Naive thymus-derived CD4-positive, alpha-beta T cell (primary cell): ENCODE measurements at regions not wholly inside any gene's neighbourhood (a gene's known extent, or its start where the extent isn't known, plus 50 kb on each side); places are given as distances from the start of the nearest gene placed in this dataset.

Experiments
- ATAC-seq: fragments of 150-1000 bp; cut with Tn5 transposase; 2 replicates; pipeline ENCODE4 v1.10.0; 2021; ENCODE audit warnings: mild to moderate bottlenecking, moderate library complexity
- CTCF ChIA-PET: fragments of 350-600 bp; sonication (Branson Sonifier 250); formaldehyde crosslinking; loops from one replicate; lab custom pipeline; 2021; ENCODE audit warnings: antibody characterized with exemption; lab: Charles Lee
- POLR2A ChIA-PET: fragments of 350-600 bp; sonication (Branson Sonifier 250); formaldehyde crosslinking; loops from one replicate; lab custom pipeline; 2021; ENCODE audit warnings: antibody characterized with exemption, inconsistent platforms; lab: Charles Lee
- DNase-seq, 9 donors: peaks; one replicate each; pipeline versions ENCODE4 v3.0.0 to v3.0.0-alpha.2; 2020 to 2022; ENCODE audit warnings: mixed read lengths in 1 of 9
- H3K27ac ChIP-seq: one replicate; pipeline ENCODE4 v1.7.0; 2013; ENCODE audit warnings: mild to moderate bottlenecking, low read depth, low read length, moderate library complexity
- H3K27me3 ChIP-seq, 2 donors: one replicate each; pipeline ENCODE4 v1.7.0; 2013; ENCODE audit warnings: low read length in 2 of 2, mild to moderate bottlenecking in 2 of 2, moderate library complexity in 2 of 2; ENCODE audit not compliant: control insufficient read depth in 2 of 2, insufficient read depth in 2 of 2
- H3K36me3 ChIP-seq, 3 experiments: 1 replicate in 2 of 3; 2 replicates in 1 of 3; pipeline ENCODE4 v1.7.0; 2013; ENCODE audit warnings: low read length in 3 of 3, mild to moderate bottlenecking in 3 of 3, moderate library complexity in 1 of 3; ENCODE audit not compliant: insufficient read depth in 3 of 3, control insufficient read depth in 2 of 3
- H3K4me1 ChIP-seq, 2 donors: one replicate each; pipeline ENCODE4 v1.7.0; 2013; ENCODE audit warnings: low read length in 2 of 2, mild to moderate bottlenecking in 2 of 2, moderate library complexity in 1 of 2; ENCODE audit not compliant: control insufficient read depth in 2 of 2, insufficient read depth in 2 of 2
- H3K4me3 ChIP-seq: 2 replicates; pipeline ENCODE4 v1.7.0; 2013; ENCODE audit warnings: mild to moderate bottlenecking, low read length
- H3K9me3 ChIP-seq, 3 experiments: 1 replicate in 2 of 3; 2 replicates in 1 of 3; pipeline ENCODE4 v1.7.0; 2013; ENCODE audit warnings: low read length in 3 of 3; ENCODE audit not compliant: control insufficient read depth in 2 of 3
- H3K27ac Mint-ChIP-seq, 9 donors: one replicate each; pipeline ENCODE4 v1.8.0; 2020 to 2022; ENCODE audit warnings: mixed read lengths in 9 of 9, mild to moderate bottlenecking in 8 of 9, moderate library complexity in 5 of 9, inconsistent platforms in 2 of 9
- H3K27me3 Mint-ChIP-seq, 5 donors: one replicate each; pipeline ENCODE4 v1.8.0; 2021 to 2022; ENCODE audit warnings: mixed read lengths in 5 of 5, mild to moderate bottlenecking in 1 of 5
- H3K36me3 Mint-ChIP-seq, 5 donors: one replicate each; pipeline ENCODE4 v1.8.0; 2020 to 2022; ENCODE audit warnings: mixed read lengths in 5 of 5, mild to moderate bottlenecking in 3 of 5, inconsistent platforms in 1 of 5
- H3K4me1 Mint-ChIP-seq, 7 donors: one replicate each; pipeline ENCODE4 v1.8.0; 2020 to 2022; ENCODE audit warnings: mixed read lengths in 7 of 7, mild to moderate bottlenecking in 3 of 7, inconsistent platforms in 1 of 7
- H3K4me3 Mint-ChIP-seq, 10 donors: one replicate each; pipeline ENCODE4 v1.8.0; 2020 to 2022; ENCODE audit warnings: mild to moderate bottlenecking in 10 of 10, mixed read lengths in 10 of 10, moderate library complexity in 6 of 10, inconsistent platforms in 2 of 10
- H3K9me3 Mint-ChIP-seq, 11 donors: one replicate each; pipeline ENCODE4 v1.8.0; 2020 to 2022; ENCODE audit warnings: mixed read lengths in 11 of 11, mild to moderate bottlenecking in 4 of 11, inconsistent platforms in 1 of 11, moderate library complexity in 1 of 11
- intact Hi-C, 2 donors: fragments of 100-400 bp; cut with micrococcal nuclease; formaldehyde crosslinking; loops; one replicate each; pipeline ENCODE4 v1.15.1; 2023

GRCh38 chr3:72155391-72156064 lies 370.6 kb upstream of the PROK2 start:
- intact Hi-C loops: no loop called here
- Mint-ChIP-seq H3K27ac (no peak overlapping the region), H3K27me3 (peaks cover 0 to 3% (median 0%) of the 10 kb centered on the region in 5 donors), H3K4me3 (no peak overlapping the region), H3K9me3 (peaks cover 0 to 7% (median 0%) of the 10 kb centered on the region in 11 donors), H3K36me3 (no peaks in the 10 kb centered on the region), H3K4me1 (peaks cover 0 to 9% (median 5%) of the 10 kb centered on the region in 7 donors)
- no peak for ATAC-seq
- ChIA-PET CTCF (no interaction called here), POLR2A (no interaction called here)
- Histone ChIP-seq H3K4me3 (no peak overlapping the region), H3K4me1 (no peaks in the 10 kb centered on the region), H3K36me3 (no peaks in the 10 kb centered on the region), H3K9me3 (no peaks in the 10 kb centered on the region), H3K27me3 (no peaks in the 10 kb centered on the region), H3K27ac (no peak overlapping the region)
- no peak for DNase-seq

- H3K27ac ChIP-seq: no peak overlapping the region
- intact Hi-C loops: no loop called here
- H3K9me3 ChIP-seq: no peaks in the 10 kb centered on the region
- Mint-ChIP-seq H3K27ac (peak overlapping the region in 1 of 9 donors; percentile 57), H3K9me3 (peaks cover 0 to 7% (median 0%) of the 10 kb centered on the region in 11 donors), H3K27me3 (peaks cover 0 to 3% (median 0%) of the 10 kb centered on the region in 5 donors), H3K36me3 (no peaks in the 10 kb centered on the region), H3K4me3 (no peak overlapping the region), H3K4me1 (peaks cover 0 to 9% (median 5%) of the 10 kb centered on the region in 7 donors)
- CTCF ChIA-PET: no interaction called here
- no peaks in the 10 kb centered on the region for H3K4me1 ChIP-seq
- POLR2A ChIA-PET: no interaction called here
- no peaks in the 10 kb centered on the region for H3K36me3 ChIP-seq
- DNase-seq (no peak), ATAC-seq (no peak)
- no peak overlapping the region for H3K4me3 ChIP-seq
- H3K27me3 ChIP-seq: no peaks in the 10 kb centered on the region
Observed at GRCh38 chr3:72154391-72155335, 369.7 kb upstream of the PROK2 start.

GRCh38 chr3:72153477-72154314 lies 368.7 kb upstream of the PROK2 start:
- ChIA-PET CTCF (no interaction called here), POLR2A (no interaction called here)
- H3K4me3 ChIP-seq: no peak overlapping the region
- H3K9me3 Mint-ChIP-seq: peaks cover 0 to 7% (median 0%) of the 10 kb centered on the region in 11 donors
- H3K27ac ChIP-seq: no peak overlapping the region
- intact Hi-C loops: no loop called here
- H3K27ac Mint-ChIP-seq: no peak overlapping the region
- DNase-seq (no peak), ATAC-seq (no peak)
- H3K36me3 ChIP-seq: no peaks in the 10 kb centered on the region
- no peaks in the 10 kb centered on the region for H3K9me3 ChIP-seq
- H3K27me3 ChIP-seq: no peaks in the 10 kb centered on the region
- no peaks in the 10 kb centered on the region for H3K36me3 Mint-ChIP-seq
- peaks cover 0 to 9% (median 5%) of the 10 kb centered on the region in 7 donors for H3K4me1 Mint-ChIP-seq
- H3K27me3 Mint-ChIP-seq: peaks cover 0 to 3% (median 0%) of the 10 kb centered on the region in 5 donors
- no peaks in the 10 kb centered on the region for H3K4me1 ChIP-seq
- H3K4me3 Mint-ChIP-seq: no peak overlapping the region

DNA sequence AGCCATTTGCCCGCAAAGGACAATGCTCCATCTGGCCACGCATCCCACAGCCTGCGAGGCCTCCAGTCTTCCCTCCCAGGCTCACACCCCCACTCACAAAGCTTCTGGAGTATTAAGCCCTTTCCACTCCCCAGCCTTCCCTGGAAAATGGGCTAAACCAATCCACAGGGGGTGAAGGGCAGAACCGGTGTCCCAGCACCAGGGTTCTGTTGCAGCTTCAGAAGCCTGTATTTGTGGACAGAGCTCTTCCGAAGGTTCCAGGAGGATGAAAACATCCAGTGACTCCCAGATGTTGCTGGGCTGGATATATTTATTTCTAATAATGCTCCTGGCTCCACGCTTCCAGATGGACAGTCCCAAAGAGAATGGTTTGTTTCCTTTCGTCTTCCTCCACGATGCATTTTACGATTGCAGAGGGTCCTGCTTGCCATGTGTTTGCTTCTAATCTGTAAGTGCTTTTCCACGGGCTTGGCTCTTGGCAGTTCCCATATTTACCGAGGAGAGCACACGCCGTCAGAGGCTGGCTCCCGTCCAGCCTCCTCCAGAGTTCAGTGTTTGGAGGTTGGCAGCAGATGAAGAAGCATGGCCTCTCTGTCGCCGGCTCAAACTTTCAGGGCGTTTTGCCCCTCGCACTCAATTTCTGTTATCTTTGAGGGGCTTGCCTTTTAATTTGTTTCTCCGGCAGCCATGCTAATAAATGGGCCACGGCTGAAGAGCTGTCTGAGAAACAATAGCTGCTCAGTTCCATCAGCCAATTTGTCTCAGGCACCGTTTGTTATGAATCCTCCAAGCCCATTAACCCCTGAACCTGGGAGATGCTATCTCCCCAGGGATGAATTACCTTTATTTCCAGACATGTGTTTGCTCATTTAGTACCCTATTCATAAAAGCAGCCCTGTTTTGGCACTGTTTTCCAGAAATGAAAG lies 367.9 kb upstream of the PROK2 start:
- no peak for ATAC-seq
- Histone ChIP-seq H3K27ac (no peak overlapping the region), H3K4me3 (no peak overlapping the region), H3K9me3 (no peaks in the 10 kb centered on the region), H3K27me3 (no peaks in the 10 kb centered on the region), H3K4me1 (no peaks in the 10 kb centered on the region), H3K36me3 (no peaks in the 10 kb centered on the region)
- Mint-ChIP-seq H3K9me3 (peaks cover 0 to 9% (median 4%) of the 10 kb centered on the region in 11 donors), H3K4me3 (no peak overlapping the region), H3K27ac (no peak overlapping the region), H3K4me1 (peaks cover 0 to 4% (median 1%) of the 10 kb centered on the region in 7 donors), H3K36me3 (peaks cover 0 to 6% (median 0%) of the 10 kb centered on the region in 5 donors), H3K27me3 (peaks cover 0 to 3% (median 0%) of the 10 kb centered on the region in 5 donors)
- ChIA-PET POLR2A (no interaction called here), CTCF (no interaction called here)
- no peak for DNase-seq
- intact Hi-C loops: no loop called here

DNA sequence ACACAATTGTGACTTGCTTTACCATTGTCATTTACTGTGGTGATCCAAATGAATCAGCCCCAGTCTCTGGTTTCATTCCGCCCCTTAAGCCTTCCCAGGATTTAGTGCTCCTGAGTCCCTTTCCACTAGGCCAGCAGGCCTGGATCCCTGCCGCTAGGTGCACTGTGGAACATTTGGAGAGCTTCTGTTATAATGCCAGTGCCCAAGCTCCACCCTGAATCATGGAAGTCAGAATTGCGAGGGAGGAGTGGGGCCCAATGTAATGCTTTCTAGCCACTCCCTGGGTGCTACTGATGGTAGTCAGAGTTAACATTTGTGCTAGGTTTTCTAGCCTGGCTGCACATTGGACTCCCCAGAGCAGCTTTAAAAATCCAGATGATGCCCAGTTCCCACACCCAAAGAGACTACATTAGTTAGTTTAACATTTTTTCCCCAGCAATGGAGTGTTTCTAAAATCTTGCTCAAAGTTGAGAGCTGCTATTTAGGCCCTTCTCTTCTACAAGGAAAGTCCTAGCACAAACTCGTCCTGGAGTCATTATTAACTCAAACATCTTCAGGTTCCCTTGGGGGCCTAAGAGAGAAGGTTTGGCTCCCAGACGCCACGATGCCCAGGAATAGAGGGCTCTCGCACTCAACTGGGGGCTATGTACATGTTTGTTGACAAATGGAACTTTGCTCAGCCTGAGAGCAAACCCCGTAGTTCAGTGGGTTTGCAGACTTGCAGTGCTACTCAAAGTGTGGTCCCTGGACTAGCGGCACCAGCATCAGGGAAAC lies 366.7 kb upstream of the PROK2 start:
- no peak for DNase-seq
- Histone ChIP-seq H3K36me3 (no peaks in the 10 kb centered on the region), H3K4me3 (no peak overlapping the region), H3K9me3 (no peaks in the 10 kb centered on the region), H3K27ac (no peak overlapping the region), H3K4me1 (no peaks in the 10 kb centered on the region), H3K27me3 (no peaks in the 10 kb centered on the region)
- no peak for ATAC-seq
- Mint-ChIP-seq H3K9me3 (peaks cover 0 to 9% (median 4%) of the 10 kb centered on the region in 11 donors), H3K27me3 (peaks cover 0 to 3% (median 0%) of the 10 kb centered on the region in 5 donors), H3K4me3 (no peak overlapping the region), H3K27ac (peak overlapping the region in 1 of 9 donors; percentile 22), H3K4me1 (no peaks in the 10 kb centered on the region), H3K36me3 (peaks cover 0 to 8% (median 0%) of the 10 kb centered on the region in 5 donors)
- intact Hi-C loops: no loop called here
- CTCF ChIA-PET: no interaction called here
- POLR2A ChIA-PET: no interaction called here
